Progenitor cell of endocrine pancreas (in vitro differentiated cells): ENCODE measurements at regions not wholly inside any gene's neighbourhood (a gene's known extent, or its start where the extent isn't known, plus 50 kb on each side); places are given as distances from the start of the nearest gene placed in this dataset.

Experiments used
- DNase-seq: peaks from one replicate; pipeline ENCODE4 v3.0.0; 2021; ENCODE audit warnings: low spot score; ENCODE audit not compliant: unreplicated experiment
- H3K27ac Mint-ChIP-seq: 2 replicates; pipeline ENCODE4 v1.8.0; 2021; ENCODE audit warnings: mild to moderate bottlenecking, moderate library complexity, mixed read lengths
- H3K27me3 Mint-ChIP-seq: 2 replicates; pipeline ENCODE4 v1.8.0; 2021; ENCODE audit warnings: mixed read lengths
- H3K36me3 Mint-ChIP-seq: 2 replicates; pipeline ENCODE4 v1.8.0; 2022; ENCODE audit warnings: mixed read lengths; ENCODE audit not compliant: insufficient read depth
- H3K4me1 Mint-ChIP-seq: 2 replicates; pipeline ENCODE4 v1.8.0; 2021; ENCODE audit warnings: low read depth, mixed read lengths
- H3K4me3 Mint-ChIP-seq: 2 replicates; pipeline ENCODE4 v1.8.0; 2021; ENCODE audit warnings: low read depth, mild to moderate bottlenecking, moderate library complexity, mixed read lengths
- H3K9me3 Mint-ChIP-seq: 2 replicates; pipeline ENCODE4 v1.8.0; 2021; ENCODE audit warnings: low read depth, mixed read lengths
- TF ChIP-seq, protein P1 (sequence below): fragments of 200-600 bp; sonication (generic); IDR thresholded peaks from one replicate; pipeline ENCODE4 v1.5.0; 2021; ENCODE audit warnings: antibody characterized with exemption, mild to moderate bottlenecking; ENCODE audit not compliant: unreplicated experiment

DNA sequence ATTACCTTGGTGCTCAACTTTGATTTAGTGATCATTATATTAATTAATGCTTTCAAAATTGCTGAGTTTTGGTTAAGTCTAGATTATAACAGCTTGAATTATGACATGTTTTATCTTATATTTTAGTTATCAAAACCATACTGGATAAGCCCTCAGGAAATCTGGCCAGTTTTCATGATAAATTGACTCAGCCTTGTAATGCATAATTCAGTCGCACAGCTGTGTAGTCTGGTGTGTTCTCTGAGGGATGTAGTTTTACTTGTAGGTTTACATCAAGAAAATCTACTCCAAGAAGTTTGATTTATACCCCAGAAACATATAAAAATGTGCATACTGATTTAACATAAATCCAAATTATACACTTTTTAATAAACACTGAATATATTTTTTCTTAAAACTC is 477.5 kb downstream of the SPRY1 start:
- H3K36me3 Mint-ChIP-seq: peaks cover 1% of the 10 kb centered on the region
- H3K27me3 Mint-ChIP-seq: no peaks in the 10 kb centered on the region
- peaks cover 20% of the 10 kb centered on the region for H3K4me1 Mint-ChIP-seq
- no peak overlapping the region for H3K27ac Mint-ChIP-seq
- DNase-seq: no peak
- H3K9me3 Mint-ChIP-seq: peaks cover 6% of the 10 kb centered on the region
- TF ChIP-seq, protein P1, sequence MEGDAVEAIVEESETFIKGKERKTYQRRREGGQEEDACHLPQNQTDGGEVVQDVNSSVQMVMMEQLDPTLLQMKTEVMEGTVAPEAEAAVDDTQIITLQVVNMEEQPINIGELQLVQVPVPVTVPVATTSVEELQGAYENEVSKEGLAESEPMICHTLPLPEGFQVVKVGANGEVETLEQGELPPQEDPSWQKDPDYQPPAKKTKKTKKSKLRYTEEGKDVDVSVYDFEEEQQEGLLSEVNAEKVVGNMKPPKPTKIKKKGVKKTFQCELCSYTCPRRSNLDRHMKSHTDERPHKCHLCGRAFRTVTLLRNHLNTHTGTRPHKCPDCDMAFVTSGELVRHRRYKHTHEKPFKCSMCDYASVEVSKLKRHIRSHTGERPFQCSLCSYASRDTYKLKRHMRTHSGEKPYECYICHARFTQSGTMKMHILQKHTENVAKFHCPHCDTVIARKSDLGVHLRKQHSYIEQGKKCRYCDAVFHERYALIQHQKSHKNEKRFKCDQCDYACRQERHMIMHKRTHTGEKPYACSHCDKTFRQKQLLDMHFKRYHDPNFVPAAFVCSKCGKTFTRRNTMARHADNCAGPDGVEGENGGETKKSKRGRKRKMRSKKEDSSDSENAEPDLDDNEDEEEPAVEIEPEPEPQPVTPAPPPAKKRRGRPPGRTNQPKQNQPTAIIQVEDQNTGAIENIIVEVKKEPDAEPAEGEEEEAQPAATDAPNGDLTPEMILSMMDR: no peak
- no peak overlapping the region for H3K4me3 Mint-ChIP-seq

DNA sequence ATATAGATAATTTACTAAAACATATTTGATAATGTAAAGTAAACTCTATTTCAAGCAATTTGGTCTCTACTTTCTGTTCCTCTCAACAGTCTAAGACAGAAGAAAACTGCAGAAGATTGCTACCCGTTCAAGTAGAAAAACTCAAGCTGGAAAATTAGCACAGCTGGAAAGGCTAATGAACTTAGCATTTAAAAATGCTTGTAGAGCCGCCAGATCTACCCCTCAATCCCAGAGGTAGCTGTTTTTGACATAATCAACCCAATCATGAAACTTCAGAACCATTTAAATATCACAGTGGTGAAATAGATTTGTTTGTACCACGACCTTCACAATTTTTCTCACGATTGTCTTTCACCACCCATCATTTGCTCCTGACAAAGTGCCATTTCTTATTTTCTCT is 479.5 kb downstream of the SPRY1 start:
- Mint-ChIP-seq H3K4me1 (peaks cover 16% of the 10 kb centered on the region), H3K9me3 (peaks cover 10% of the 10 kb centered on the region), H3K27me3 (no peaks in the 10 kb centered on the region), H3K4me3 (no peak overlapping the region), H3K36me3 (peaks cover 2% of the 10 kb centered on the region), H3K27ac (peak overlapping the region; percentile 65)
- TF ChIP-seq, protein P1: no peak
- no peak for DNase-seq

DNA sequence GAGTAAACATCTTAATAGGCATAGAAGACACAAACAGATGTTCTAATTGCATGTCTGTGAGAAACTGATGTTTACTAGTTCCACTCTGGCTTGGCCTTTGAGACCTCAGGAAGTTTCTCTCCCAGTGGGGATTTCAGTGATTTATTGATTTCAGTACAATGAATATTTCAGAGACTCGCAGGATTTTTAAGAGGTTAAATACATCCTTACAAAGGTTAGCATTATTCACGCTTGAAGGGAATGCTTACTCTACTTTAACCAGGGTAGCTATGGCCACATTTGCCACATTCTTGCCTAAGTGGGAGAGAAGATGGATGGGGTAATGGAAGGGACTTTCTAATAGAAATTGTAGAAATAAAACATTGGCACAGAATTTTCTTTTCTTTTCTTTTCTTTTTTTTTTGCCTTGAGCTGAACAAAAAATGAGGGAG is 480.1 kb downstream of the SPRY1 start:
- H3K27ac Mint-ChIP-seq: peak overlapping the region; percentile 65
- TF ChIP-seq, protein P1: no peak
- H3K27me3 Mint-ChIP-seq: no peaks in the 10 kb centered on the region
- peaks cover 16% of the 10 kb centered on the region for H3K4me1 Mint-ChIP-seq
- H3K4me3 Mint-ChIP-seq: no peak overlapping the region
- no peak for DNase-seq
- H3K36me3 Mint-ChIP-seq: peaks cover 2% of the 10 kb centered on the region
- peaks cover 10% of the 10 kb centered on the region for H3K9me3 Mint-ChIP-seq

DNA sequence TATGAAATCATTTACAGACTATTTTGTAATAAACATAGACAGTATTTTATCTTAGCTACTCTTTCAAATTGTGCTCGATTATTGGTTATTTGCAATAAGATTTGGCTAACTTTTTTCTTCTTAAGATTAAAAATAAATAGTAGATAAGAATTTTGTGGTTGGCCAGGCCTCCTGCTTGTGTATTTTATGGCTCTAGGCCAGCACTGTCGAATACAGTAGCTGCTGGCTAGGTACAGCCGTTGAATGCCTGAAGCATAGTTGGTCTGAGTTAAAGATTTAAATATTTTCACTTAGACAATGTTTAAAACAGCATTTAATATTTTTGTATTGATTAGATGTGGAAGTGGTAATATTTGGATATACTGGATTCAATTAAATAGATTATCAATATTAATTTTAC is 481.0 kb downstream of the SPRY1 start:
- TF ChIP-seq, protein P1: no peak
- Mint-ChIP-seq H3K9me3 (peaks cover 10% of the 10 kb centered on the region), H3K4me3 (no peak overlapping the region), H3K27ac (no peak overlapping the region), H3K27me3 (no peaks in the 10 kb centered on the region), H3K4me1 (peaks cover 13% of the 10 kb centered on the region), H3K36me3 (peaks cover 2% of the 10 kb centered on the region)
- DNase-seq: no peak

DNA sequence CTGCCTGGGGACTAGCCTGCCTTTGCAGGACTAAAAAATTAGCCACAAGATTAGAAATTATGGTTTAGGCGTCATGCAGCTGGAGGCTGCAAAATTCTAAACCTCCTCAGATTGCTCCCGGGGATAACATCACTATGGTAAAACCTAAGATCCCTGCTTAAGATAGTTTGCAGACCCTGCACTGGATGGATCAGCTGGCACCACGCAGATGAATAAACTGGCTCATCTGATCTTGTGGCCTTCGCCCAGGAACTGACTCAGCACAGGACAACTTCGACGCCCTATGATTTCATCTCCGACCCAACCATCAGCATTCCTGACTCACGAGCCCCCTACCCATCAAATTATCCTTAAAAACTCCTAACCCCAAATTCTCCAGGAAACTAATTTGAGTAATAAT is 482.4 kb downstream of the SPRY1 start:
- TF ChIP-seq, protein P1: no peak
- no peak overlapping the region for H3K27ac Mint-ChIP-seq
- peaks cover 15% of the 10 kb centered on the region for H3K9me3 Mint-ChIP-seq
- no peak for DNase-seq
- no peaks in the 10 kb centered on the region for H3K27me3 Mint-ChIP-seq
- peaks cover 7% of the 10 kb centered on the region for H3K4me1 Mint-ChIP-seq
- H3K36me3 Mint-ChIP-seq: peaks cover 4% of the 10 kb centered on the region
- no peak overlapping the region for H3K4me3 Mint-ChIP-seq
